ENCODE measurements at regions not wholly inside any gene's neighbourhood (a gene's known extent, or its start where the extent isn't known, plus 50 kb on each side); places are given as distances from the start of the nearest gene placed in this dataset.

- TF ChIP-seq, protein P1, sequence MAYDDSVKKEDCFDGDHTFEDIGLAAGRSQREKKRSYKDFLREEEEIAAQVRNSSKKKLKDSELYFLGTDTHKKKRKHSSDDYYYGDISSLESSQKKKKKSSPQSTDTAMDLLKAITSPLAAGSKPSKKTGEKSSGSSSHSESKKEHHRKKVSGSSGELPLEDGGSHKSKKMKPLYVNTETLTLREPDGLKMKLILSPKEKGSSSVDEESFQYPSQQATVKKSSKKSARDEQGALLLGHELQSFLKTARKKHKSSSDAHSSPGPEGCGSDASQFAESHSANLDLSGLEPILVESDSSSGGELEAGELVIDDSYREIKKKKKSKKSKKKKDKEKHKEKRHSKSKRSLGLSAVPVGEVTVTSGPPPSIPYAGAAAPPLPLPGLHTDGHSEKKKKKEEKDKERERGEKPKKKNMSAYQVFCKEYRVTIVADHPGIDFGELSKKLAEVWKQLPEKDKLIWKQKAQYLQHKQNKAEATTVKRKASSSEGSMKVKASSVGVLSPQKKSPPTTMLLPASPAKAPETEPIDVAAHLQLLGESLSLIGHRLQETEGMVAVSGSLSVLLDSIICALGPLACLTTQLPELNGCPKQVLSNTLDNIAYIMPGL (CRISPR knock-in tag; IDR thresholded peaks at IDR 0.05; ENCODE audit: borderline replicate concordance), result no peak
- TF ChIP-seq PHF8 (IDR thresholded peaks at IDR 0.05; ENCODE audit: borderline replicate concordance, low read depth) (no peak), JUN (IDR thresholded peaks at IDR 0.05) (no peak)
These were observed 804.9 kb downstream of the RAB28 start (continued) for GRCh38 chr4:12679217-12679616.

DNA sequence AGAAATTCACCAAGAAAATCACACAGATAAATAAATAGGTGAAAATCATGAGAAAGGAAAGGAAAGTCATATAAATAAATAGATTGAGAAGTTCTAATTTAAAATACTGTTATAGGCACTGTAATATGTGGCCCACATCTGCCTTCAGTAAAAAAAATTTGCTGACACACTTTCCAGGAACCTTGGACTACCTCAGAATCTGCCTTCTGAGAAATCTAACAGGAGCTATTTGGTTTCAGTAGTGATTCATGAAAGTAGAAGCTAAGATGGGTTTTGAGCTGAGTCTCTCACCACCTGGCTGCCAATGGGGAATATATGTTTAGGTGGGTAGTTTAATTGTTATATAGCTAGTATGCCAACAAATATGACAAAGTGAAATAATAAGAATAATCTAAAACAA lies 810.0 kb downstream of the RAB28 start:
- H3K9me3 ChIP-seq, result no peaks in the 10 kb centered on the region
- FAIRE-seq (no peak), ATAC-seq (no peak), DNase-seq (ENCODE audit: low read depth in 1 of 2, low spot score in 1 of 2) (no peak)
- CTCF ChIA-PET, result interaction anchor here (0.8 kb wide), 1 partner anchor 41 kb away, joined by 4 read pairs; no protein-coding TSS in a partner anchor
- POLR2A ChIA-PET, result no interaction called here
- no peak overlapping the region for H3K27ac ChIP-seq
- H3K4me3 ChIP-seq, result no peak overlapping the region
- TF ChIP-seq JUN (IDR thresholded peaks at IDR 0.05) (no peak), NFE2L2 (conservative IDR thresholded peaks at IDR 0.05; ENCODE audit: low read length) (no peak)
- no peaks in the 10 kb centered on the region for H3K4me1 ChIP-seq
- no peak overlapping the region for H3K4me2 ChIP-seq

DNA sequence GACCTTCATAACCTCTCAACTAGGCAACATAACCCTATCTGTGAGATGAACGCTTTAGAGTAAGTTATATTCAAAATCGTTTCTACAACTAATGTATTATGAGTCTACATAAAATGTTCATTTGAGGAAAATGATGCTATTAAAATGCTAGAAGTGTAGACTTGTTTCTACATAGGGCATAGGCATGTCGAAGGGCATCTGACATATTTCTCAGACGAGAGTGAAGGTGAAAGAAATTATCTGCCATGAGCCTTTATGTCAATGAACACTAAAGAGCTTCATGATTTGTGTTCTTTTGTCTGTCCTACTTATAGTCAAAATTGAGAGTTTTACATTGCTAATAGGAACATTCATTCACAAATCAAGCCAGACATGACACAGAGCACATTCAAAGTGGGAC lies 811.8 kb downstream of the RAB28 start:
- ATAC-seq (no peak), DNase-seq (ENCODE audit: low read depth in 1 of 2, low spot score in 1 of 2) (no peak), FAIRE-seq (no peak)
- H3K4me1 ChIP-seq, result no peaks in the 10 kb centered on the region
- ChIA-PET POLR2A (no interaction called here), CTCF (no interaction called here)
- H3K4me3 ChIP-seq, result no peak overlapping the region
- no peaks in the 10 kb centered on the region for H3K9me3 ChIP-seq
- no peak overlapping the region for H3K27ac ChIP-seq
- WGBS (ENCODE audit: missing lambda C conversion rate), result 1% methylated on average over 4 of the region's 4 CpGs
- TF ChIP-seq BCL3 (IDR thresholded peaks at IDR 0.05) (no peak), HOXA7 (CRISPR knock-in tag; IDR thresholded peaks at IDR 0.05) (no peak), NPAS2 (CRISPR knock-in tag; IDR thresholded peaks at IDR 0.05; ENCODE audit: borderline replicate concordance) (no peak), POLR2A (IDR thresholded peaks at IDR 0.05; ENCODE audit: low read length) (no peak), RCOR1 (IDR thresholded peaks at IDR 0.05; ENCODE audit: low read depth, low read length) (no peak), JUNB (IDR thresholded peaks at IDR 0.05) (no peak), ZFP36 (IDR thresholded peaks at IDR 0.05; ENCODE audit: borderline replicate concordance, partially characterized antibody) (no peak), CBX8 (IDR thresholded peaks at IDR 0.05) (no peak), SMC3 (IDR thresholded peaks at IDR 0.05) (no peak), MAFK (IDR thresholded peaks at IDR 0.05; ENCODE audit: partially characterized antibody) (no peak), BHLHE40 (IDR thresholded peaks at IDR 0.05; ENCODE audit: low read depth, low read length) (no peak), CHD2 (IDR thresholded peaks at IDR 0.05; ENCODE audit: low read length, partially characterized antibody) (no peak), HEYL (CRISPR knock-in tag; IDR thresholded peaks at IDR 0.05) (no peak), EHMT2 (IDR thresholded peaks at IDR 0.05; ENCODE audit: low read depth) (no peak), POLR2AphosphoS2 (conservative IDR thresholded peaks at IDR 0.05; ENCODE audit: low read length) (no peak), ELK1 (IDR thresholded peaks at IDR 0.05; ENCODE audit: low read depth, low read length) (no peak)
- TF ChIP-seq, protein P2, sequence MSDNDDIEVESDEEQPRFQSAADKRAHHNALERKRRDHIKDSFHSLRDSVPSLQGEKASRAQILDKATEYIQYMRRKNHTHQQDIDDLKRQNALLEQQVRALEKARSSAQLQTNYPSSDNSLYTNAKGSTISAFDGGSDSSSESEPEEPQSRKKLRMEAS (IDR thresholded peaks at IDR 0.05), result no peak
- H3K4me2 ChIP-seq, result no peak overlapping the region
